ENCODE measurements at regions not wholly inside any gene's neighbourhood (a gene's known extent, or its start where the extent isn't known, plus 50 kb on each side); places are given as distances from the start of the nearest gene placed in this dataset.

DNA sequence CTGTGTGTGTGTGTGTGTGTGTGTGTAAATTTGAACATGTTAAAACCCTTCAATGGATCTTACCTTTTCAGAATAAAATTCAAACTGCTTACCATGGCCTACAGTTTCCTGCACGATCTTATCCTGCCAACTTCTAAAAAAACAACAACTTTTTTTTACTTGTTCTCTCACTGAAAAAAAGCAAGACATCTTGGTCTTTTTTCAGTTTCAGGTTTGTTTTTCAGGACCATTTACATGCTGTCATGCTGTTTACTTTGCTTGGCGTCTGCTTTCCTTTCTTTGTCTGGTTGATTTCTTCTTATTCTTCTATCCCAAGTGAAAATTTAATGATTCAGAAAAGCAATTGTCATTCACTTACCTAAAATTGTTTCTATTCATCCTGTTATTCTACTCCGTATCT, 286.3 kb upstream of the TMEFF2 start:
- TF ChIP-seq EGR1 (IDR thresholded peaks at IDR 0.05) (no peak), EP300 (IDR thresholded peaks at IDR 0.05; ENCODE audit: borderline replicate concordance) (no peak), TAF1 (IDR thresholded peaks at IDR 0.05; ENCODE audit: low read depth) (no peak), TCF12 (IDR thresholded peaks at IDR 0.05; ENCODE audit: low read depth) (no peak), YY1 (IDR thresholded peaks at IDR 0.05; ENCODE audit: low read depth) (no peak), TEAD4 (IDR thresholded peaks at IDR 0.05) (no peak), ZBTB7A (IDR thresholded peaks at IDR 0.05; ENCODE audit: low read depth) (no peak), CREB1 (IDR thresholded peaks at IDR 0.05; ENCODE audit: low read depth) (no peak), RAD21 (IDR thresholded peaks at IDR 0.05; ENCODE audit: low read depth) (no peak), CEBPB (IDR thresholded peaks at IDR 0.05) (no peak), FOXM1 (IDR thresholded peaks at IDR 0.05; ENCODE audit: borderline replicate concordance, low read depth) (no peak), NFIC (IDR thresholded peaks at IDR 0.05) (no peak)
- TF ChIP-seq, protein P1, sequence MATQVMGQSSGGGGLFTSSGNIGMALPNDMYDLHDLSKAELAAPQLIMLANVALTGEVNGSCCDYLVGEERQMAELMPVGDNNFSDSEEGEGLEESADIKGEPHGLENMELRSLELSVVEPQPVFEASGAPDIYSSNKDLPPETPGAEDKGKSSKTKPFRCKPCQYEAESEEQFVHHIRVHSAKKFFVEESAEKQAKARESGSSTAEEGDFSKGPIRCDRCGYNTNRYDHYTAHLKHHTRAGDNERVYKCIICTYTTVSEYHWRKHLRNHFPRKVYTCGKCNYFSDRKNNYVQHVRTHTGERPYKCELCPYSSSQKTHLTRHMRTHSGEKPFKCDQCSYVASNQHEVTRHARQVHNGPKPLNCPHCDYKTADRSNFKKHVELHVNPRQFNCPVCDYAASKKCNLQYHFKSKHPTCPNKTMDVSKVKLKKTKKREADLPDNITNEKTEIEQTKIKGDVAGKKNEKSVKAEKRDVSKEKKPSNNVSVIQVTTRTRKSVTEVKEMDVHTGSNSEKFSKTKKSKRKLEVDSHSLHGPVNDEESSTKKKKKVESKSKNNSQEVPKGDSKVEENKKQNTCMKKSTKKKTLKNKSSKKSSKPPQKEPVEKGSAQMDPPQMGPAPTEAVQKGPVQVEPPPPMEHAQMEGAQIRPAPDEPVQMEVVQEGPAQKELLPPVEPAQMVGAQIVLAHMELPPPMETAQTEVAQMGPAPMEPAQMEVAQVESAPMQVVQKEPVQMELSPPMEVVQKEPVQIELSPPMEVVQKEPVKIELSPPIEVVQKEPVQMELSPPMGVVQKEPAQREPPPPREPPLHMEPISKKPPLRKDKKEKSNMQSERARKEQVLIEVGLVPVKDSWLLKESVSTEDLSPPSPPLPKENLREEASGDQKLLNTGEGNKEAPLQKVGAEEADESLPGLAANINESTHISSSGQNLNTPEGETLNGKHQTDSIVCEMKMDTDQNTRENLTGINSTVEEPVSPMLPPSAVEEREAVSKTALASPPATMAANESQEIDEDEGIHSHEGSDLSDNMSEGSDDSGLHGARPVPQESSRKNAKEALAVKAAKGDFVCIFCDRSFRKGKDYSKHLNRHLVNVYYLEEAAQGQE (IDR thresholded peaks at IDR 0.05; ENCODE audit: low read depth) = no peak
- TF ChIP-seq, protein P2, sequence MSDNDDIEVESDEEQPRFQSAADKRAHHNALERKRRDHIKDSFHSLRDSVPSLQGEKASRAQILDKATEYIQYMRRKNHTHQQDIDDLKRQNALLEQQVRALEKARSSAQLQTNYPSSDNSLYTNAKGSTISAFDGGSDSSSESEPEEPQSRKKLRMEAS (IDR thresholded peaks at IDR 0.05) = no peak
- TF ChIP-seq, protein P3, sequence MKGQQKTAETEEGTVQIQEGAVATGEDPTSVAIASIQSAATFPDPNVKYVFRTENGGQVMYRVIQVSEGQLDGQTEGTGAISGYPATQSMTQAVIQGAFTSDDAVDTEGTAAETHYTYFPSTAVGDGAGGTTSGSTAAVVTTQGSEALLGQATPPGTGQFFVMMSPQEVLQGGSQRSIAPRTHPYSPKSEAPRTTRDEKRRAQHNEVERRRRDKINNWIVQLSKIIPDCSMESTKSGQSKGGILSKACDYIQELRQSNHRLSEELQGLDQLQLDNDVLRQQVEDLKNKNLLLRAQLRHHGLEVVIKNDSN (IDR thresholded peaks at IDR 0.05) = no peak

DNA sequence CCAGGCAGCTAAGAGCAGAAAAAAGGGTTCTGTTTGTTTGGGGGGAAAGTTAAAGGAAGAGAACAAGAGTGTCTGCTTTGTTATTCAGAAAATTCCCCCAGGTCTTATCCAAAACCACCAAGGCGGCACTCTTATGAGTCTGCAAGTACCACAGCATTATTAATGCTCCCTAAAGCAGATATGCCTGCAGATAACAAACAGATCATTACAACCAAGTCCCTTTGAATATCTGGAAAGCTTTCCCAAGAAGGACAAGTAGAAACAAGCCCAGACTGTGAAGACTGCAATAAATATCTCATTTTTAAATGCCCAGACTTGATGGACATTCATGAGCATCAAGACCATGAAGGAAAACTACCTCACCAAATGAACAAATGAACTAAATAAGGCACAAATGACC, 278.6 kb upstream of the TMEFF2 start:
- TF ChIP-seq TEAD4 (IDR thresholded peaks at IDR 0.05) (no peak), EP300 (IDR thresholded peaks at IDR 0.05; ENCODE audit: borderline replicate concordance) (no peak), CREB1 (IDR thresholded peaks at IDR 0.05; ENCODE audit: low read depth) (no peak), NFIC (IDR thresholded peaks at IDR 0.05) (no peak), RAD21 (IDR thresholded peaks at IDR 0.05; ENCODE audit: low read depth) (no peak), CEBPB (IDR thresholded peaks at IDR 0.05) (no peak), FOXM1 (IDR thresholded peaks at IDR 0.05; ENCODE audit: borderline replicate concordance, low read depth) (no peak), TCF12 (IDR thresholded peaks at IDR 0.05; ENCODE audit: low read depth) (no peak), EGR1 (IDR thresholded peaks at IDR 0.05) (no peak)
- TF ChIP-seq, protein P1 (IDR thresholded peaks at IDR 0.05; ENCODE audit: low read depth) = no peak
- TF ChIP-seq, protein P2 (IDR thresholded peaks at IDR 0.05) = no peak
- TF ChIP-seq, protein P3 (IDR thresholded peaks at IDR 0.05) = no peak

DNA sequence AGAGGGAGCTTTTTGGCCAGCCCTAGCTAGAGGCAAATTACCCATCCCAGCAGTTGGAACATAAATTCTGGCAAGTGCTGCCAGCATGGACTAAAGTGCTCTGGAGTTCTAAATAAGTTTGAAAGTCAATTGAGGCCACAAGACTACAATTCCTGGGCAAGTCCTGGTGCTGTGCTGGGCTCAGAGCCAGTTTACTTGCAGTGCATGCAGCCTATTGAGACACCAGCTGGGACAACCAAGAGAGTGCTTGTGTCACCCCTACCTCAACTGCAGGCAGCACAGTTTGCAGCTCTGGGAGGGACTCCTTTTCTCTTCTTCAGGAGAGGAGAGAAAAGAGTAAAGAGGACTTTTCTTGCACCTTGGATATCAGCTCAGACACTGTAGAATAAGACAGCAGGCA, 277.2 kb upstream of the TMEFF2 start:
- TF ChIP-seq FOXM1 (IDR thresholded peaks at IDR 0.05; ENCODE audit: borderline replicate concordance, low read depth) (no peak), CEBPB (IDR thresholded peaks at IDR 0.05) (no peak), NFIC (IDR thresholded peaks at IDR 0.05) (no peak), YY1 (IDR thresholded peaks at IDR 0.05; ENCODE audit: low read depth) (no peak), CREB1 (IDR thresholded peaks at IDR 0.05; ENCODE audit: low read depth) (no peak), EP300 (IDR thresholded peaks at IDR 0.05; ENCODE audit: borderline replicate concordance) (no peak), TAF1 (IDR thresholded peaks at IDR 0.05; ENCODE audit: low read depth) (no peak), ZBTB7A (IDR thresholded peaks at IDR 0.05; ENCODE audit: low read depth) (no peak), EGR1 (IDR thresholded peaks at IDR 0.05) (no peak), TCF12 (IDR thresholded peaks at IDR 0.05; ENCODE audit: low read depth) (no peak), RAD21 (IDR thresholded peaks at IDR 0.05; ENCODE audit: low read depth) (no peak), TEAD4 (IDR thresholded peaks at IDR 0.05) (no peak)
- TF ChIP-seq, protein P2 (IDR thresholded peaks at IDR 0.05) = no peak
- TF ChIP-seq, protein P3 (IDR thresholded peaks at IDR 0.05) = no peak
- TF ChIP-seq, protein P1 (IDR thresholded peaks at IDR 0.05; ENCODE audit: low read depth) = no peak

DNA sequence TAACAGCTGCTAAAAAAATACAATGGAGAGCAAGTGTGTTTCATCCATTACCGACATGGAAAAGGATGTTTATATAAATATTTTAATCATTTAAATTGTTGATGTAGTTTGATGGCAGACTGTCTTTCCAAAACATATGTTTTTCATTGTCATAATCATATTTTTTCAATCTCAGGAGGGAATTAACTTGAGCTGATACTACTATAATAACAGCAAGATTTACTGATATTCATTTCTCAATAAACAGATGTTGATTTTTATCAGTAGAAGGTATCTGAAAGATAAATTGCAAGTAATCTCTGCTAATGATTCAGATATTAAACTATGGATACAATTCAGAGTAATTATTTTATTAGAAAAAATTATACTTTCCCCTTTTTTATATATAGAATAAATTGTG, 274.9 kb upstream of the TMEFF2 start:
- TF ChIP-seq TCF12 (IDR thresholded peaks at IDR 0.05; ENCODE audit: low read depth) (no peak), TEAD4 (IDR thresholded peaks at IDR 0.05) (no peak), CEBPB (IDR thresholded peaks at IDR 0.05) (no peak), EGR1 (IDR thresholded peaks at IDR 0.05) (no peak)
- TF ChIP-seq, protein P3 (IDR thresholded peaks at IDR 0.05) = no peak
- TF ChIP-seq, protein P2 (IDR thresholded peaks at IDR 0.05) = no peak
- TF ChIP-seq, protein P1 (IDR thresholded peaks at IDR 0.05; ENCODE audit: low read depth) = no peak
